GM20000 (cell line): ENCODE measurements at regions not wholly inside any gene's neighbourhood (a gene's known extent, or its start where the extent isn't known, plus 50 kb on each side); places are given as distances from the start of the nearest gene placed in this dataset.

Experiments
- DNase-seq: peaks from one replicate; pipeline ENCODE4 v3.0.0; 2012; ENCODE audit warnings: low spot score
- CTCF ChIP-seq: IDR thresholded peaks from 2 replicates; pipeline ENCODE4 v1.5.1; 2012; ENCODE audit warnings: mild to moderate bottlenecking, control low read depth; ENCODE audit errors: extremely low read depth, missing control alignments

GRCh38 chr17:17398188-17398942 is 78.4 kb upstream of the MED9 start:
- no peak for TF ChIP-seq CTCF

GRCh38 chr17:17398943-17399926 is 77.6 kb upstream of the MED9 start:
- DNase-seq: no peak
- no peak for TF ChIP-seq CTCF

More at GRCh38 chr17:17398188-17398942, 78.4 kb upstream of the MED9 start:
- no peak for DNase-seq

GRCh38 chr17:17400070-17400469 is 76.7 kb upstream of the MED9 start:
- no peak for DNase-seq
- TF ChIP-seq CTCF: no peak

GRCh38 chr17:17400566-17401184 is 76.1 kb upstream of the MED9 start:
- DNase-seq: no peak
- TF ChIP-seq CTCF: no peak

GRCh38 chr17:17401271-17401781 is 75.5 kb upstream of the MED9 start:
- no peak for TF ChIP-seq CTCF
- DNase-seq: no peak

GRCh38 chr17:17402558-17402957 is 74.2 kb upstream of the MED9 start:
- DNase-seq: no peak
- no peak for TF ChIP-seq CTCF

- no peak for DNase-seq
- no peak for TF ChIP-seq CTCF
Observed at GRCh38 chr17:17403065-17403464, 73.7 kb upstream of the MED9 start.
